ENCODE measurements at regions not wholly inside any gene's neighbourhood (a gene's known extent, or its start where the extent isn't known, plus 50 kb on each side); places are given as distances from the start of the nearest gene placed in this dataset.

- TF ChIP-seq CTCF (IDR thresholded peaks at IDR 0.05) (no peak), POLR2AphosphoS5 (IDR thresholded peaks at IDR 0.05; ENCODE audit: low read depth, low read length) (no peak), TCF7L2 (IDR thresholded peaks at IDR 0.05; ENCODE audit: low read depth, low read length) (no peak), REST (IDR thresholded peaks at IDR 0.05; ENCODE audit: insufficient read depth in 1 of 2, low read depth in 2 of 2, low read length in 1 of 2) (no peak), SIN3A (IDR thresholded peaks at IDR 0.05; ENCODE audit: borderline replicate concordance, insufficient read depth, low read depth, low read length) (no peak)
Observed at GRCh38 chr3:45319996-45320305, 68.4 kb upstream of the LARS2 start.
